22Rv1 (cell line): ENCODE measurements at regions not wholly inside any gene's neighbourhood (a gene's known extent, or its start where the extent isn't known, plus 50 kb on each side); places are given as distances from the start of the nearest gene placed in this dataset.

Source experiments
- CTCF ChIP-seq: fragments of 450-650 bp; IDR thresholded peaks from 2 replicates; pipeline ENCODE4 v1.5.1; 2017; ENCODE audit warnings: mild to moderate bottlenecking
- ZFX ChIP-seq: fragments of 450-650 bp; IDR thresholded peaks from 2 replicates; pipeline ENCODE4 v1.6.1; 2017; ENCODE audit warnings: antibody characterized with exemption, borderline replicate concordance

- TF ChIP-seq CTCF (no peak), ZFX (no peak)
Observed at GRCh38 chr6:9890893-9891292, 524.0 kb downstream of the TFAP2A start.
